ENCODE measurements at regions not wholly inside any gene's neighbourhood (a gene's known extent, or its start where the extent isn't known, plus 50 kb on each side); places are given as distances from the start of the nearest gene placed in this dataset.

DNA sequence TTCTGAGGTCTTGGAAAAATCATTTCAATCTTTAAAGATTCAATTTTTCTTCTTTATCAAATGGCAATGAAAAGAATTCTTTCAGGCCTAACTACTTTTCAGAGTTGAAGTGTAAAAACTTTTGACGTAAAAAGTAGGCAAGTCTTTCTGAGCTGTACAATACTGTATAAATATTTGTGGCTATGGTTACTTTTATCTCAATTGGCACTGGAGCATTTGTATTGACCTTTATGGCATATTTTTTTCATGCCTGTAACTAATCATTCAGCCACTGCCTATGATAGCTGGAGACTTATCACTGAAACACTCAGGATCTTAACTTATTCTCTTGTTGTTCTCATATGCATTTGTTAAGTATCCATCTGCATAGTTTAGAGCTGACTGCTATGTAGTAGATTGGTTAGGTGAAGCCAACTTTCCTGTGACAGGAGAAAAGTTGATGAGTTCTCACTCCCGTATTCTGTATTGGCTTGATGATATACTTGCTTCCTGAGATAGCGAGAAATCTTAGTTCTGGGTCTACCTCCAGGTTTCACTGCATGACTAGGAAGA lies 290.4 kb upstream of the TBL1XR1 start:
- H3K4me3 ChIP-seq (ENCODE audit: low read depth in 1 of 3, low read length in 3 of 3) = no peak overlapping the region
- WGBS = 95% methylated on average over 3 of the region's 3 CpGs
- no peak overlapping the region for H3K9ac ChIP-seq (ENCODE audit: low read depth in 1 of 2, low read length in 2 of 2)
- no peaks in the 10 kb centered on the region for H3K36me3 ChIP-seq (ENCODE audit: control insufficient read depth in 4 of 4, insufficient read depth in 3 of 4, low read depth in 1 of 4, low read length in 3 of 4)
- no peak overlapping the region for H3K27ac ChIP-seq (ENCODE audit: low read depth in 1 of 2, low read length in 2 of 2)
- H3K4me1 ChIP-seq (ENCODE audit: control insufficient read depth in 4 of 4, insufficient read depth in 4 of 4, low read length in 3 of 4) = no peaks in the 10 kb centered on the region
- no peaks in the 10 kb centered on the region for H3K27me3 ChIP-seq (ENCODE audit: control insufficient read depth in 4 of 4, insufficient read depth in 4 of 4, low read length in 3 of 4)
- TF ChIP-seq HNF4A (conservative IDR thresholded peaks at IDR 0.05) (no peak), FOXA1 (IDR thresholded peaks at IDR 0.05) (no peak), FOXA2 (IDR thresholded peaks at IDR 0.05) (no peak), RAD21 (IDR thresholded peaks at IDR 0.05) (no peak), HNF4G (IDR thresholded peaks at IDR 0.05) (no peak), NR2F2 (IDR thresholded peaks at IDR 0.05) (no peak), RXRA (IDR thresholded peaks at IDR 0.05) (no peak), SP1 (IDR thresholded peaks at IDR 0.05) (no peak), TAF1 (conservative IDR thresholded peaks at IDR 0.05) (no peak), YY1 (IDR thresholded peaks at IDR 0.05) (no peak), EGR1 (IDR thresholded peaks at IDR 0.05; ENCODE audit: low read depth in 2 of 2) (no peak), GABPA (IDR thresholded peaks at IDR 0.05 in 1 of 2, conservative IDR thresholded peaks at IDR 0.05 in 1 of 2) (no peak), JUND (IDR thresholded peaks at IDR 0.05) (no peak)
- TF ChIP-seq, protein P1, sequence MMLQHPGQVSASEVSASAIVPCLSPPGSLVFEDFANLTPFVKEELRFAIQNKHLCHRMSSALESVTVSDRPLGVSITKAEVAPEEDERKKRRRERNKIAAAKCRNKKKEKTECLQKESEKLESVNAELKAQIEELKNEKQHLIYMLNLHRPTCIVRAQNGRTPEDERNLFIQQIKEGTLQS (IDR thresholded peaks at IDR 0.05) = no peak
- TF ChIP-seq, protein P2, sequence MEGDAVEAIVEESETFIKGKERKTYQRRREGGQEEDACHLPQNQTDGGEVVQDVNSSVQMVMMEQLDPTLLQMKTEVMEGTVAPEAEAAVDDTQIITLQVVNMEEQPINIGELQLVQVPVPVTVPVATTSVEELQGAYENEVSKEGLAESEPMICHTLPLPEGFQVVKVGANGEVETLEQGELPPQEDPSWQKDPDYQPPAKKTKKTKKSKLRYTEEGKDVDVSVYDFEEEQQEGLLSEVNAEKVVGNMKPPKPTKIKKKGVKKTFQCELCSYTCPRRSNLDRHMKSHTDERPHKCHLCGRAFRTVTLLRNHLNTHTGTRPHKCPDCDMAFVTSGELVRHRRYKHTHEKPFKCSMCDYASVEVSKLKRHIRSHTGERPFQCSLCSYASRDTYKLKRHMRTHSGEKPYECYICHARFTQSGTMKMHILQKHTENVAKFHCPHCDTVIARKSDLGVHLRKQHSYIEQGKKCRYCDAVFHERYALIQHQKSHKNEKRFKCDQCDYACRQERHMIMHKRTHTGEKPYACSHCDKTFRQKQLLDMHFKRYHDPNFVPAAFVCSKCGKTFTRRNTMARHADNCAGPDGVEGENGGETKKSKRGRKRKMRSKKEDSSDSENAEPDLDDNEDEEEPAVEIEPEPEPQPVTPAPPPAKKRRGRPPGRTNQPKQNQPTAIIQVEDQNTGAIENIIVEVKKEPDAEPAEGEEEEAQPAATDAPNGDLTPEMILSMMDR (IDR thresholded peaks at IDR 0.05; ENCODE audit: low read depth, low read length, missing input control) = no peak
- TF ChIP-seq, protein P3, sequence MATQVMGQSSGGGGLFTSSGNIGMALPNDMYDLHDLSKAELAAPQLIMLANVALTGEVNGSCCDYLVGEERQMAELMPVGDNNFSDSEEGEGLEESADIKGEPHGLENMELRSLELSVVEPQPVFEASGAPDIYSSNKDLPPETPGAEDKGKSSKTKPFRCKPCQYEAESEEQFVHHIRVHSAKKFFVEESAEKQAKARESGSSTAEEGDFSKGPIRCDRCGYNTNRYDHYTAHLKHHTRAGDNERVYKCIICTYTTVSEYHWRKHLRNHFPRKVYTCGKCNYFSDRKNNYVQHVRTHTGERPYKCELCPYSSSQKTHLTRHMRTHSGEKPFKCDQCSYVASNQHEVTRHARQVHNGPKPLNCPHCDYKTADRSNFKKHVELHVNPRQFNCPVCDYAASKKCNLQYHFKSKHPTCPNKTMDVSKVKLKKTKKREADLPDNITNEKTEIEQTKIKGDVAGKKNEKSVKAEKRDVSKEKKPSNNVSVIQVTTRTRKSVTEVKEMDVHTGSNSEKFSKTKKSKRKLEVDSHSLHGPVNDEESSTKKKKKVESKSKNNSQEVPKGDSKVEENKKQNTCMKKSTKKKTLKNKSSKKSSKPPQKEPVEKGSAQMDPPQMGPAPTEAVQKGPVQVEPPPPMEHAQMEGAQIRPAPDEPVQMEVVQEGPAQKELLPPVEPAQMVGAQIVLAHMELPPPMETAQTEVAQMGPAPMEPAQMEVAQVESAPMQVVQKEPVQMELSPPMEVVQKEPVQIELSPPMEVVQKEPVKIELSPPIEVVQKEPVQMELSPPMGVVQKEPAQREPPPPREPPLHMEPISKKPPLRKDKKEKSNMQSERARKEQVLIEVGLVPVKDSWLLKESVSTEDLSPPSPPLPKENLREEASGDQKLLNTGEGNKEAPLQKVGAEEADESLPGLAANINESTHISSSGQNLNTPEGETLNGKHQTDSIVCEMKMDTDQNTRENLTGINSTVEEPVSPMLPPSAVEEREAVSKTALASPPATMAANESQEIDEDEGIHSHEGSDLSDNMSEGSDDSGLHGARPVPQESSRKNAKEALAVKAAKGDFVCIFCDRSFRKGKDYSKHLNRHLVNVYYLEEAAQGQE (IDR thresholded peaks at IDR 0.05) = no peak
- TF ChIP-seq, protein P4, sequence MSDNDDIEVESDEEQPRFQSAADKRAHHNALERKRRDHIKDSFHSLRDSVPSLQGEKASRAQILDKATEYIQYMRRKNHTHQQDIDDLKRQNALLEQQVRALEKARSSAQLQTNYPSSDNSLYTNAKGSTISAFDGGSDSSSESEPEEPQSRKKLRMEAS (IDR thresholded peaks at IDR 0.05) = no peak
- TF ChIP-seq, protein P5, sequence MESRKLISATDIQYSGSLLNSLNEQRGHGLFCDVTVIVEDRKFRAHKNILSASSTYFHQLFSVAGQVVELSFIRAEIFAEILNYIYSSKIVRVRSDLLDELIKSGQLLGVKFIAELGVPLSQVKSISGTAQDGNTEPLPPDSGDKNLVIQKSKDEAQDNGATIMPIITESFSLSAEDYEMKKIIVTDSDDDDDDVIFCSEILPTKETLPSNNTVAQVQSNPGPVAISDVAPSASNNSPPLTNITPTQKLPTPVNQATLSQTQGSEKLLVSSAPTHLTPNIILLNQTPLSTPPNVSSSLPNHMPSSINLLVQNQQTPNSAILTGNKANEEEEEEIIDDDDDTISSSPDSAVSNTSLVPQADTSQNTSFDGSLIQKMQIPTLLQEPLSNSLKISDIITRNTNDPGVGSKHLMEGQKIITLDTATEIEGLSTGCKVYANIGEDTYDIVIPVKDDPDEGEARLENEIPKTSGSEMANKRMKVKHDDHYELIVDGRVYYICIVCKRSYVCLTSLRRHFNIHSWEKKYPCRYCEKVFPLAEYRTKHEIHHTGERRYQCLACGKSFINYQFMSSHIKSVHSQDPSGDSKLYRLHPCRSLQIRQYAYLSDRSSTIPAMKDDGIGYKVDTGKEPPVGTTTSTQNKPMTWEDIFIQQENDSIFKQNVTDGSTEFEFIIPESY (IDR thresholded peaks at IDR 0.05) = no peak
- no peaks in the 10 kb centered on the region for H3K9me3 ChIP-seq (ENCODE audit: control insufficient read depth in 4 of 4, low read length in 3 of 4)
- DNase-seq (ENCODE audit: low spot score) = no peak
